ENCODE measurements at regions not wholly inside any gene's neighbourhood (a gene's known extent, or its start where the extent isn't known, plus 50 kb on each side); places are given as distances from the start of the nearest gene placed in this dataset.

GRCh38 chr9:105066275-105066865 lies 138.4 kb upstream of the ABCA1 start:
- Mint-ChIP-seq H3K36me3 (no peaks in the 10 kb centered on the region), H3K4me1 (peaks cover 14% of the 10 kb centered on the region), H3K4me3 (no peak overlapping the region), H3K27ac (no peak overlapping the region), H3K27me3 (no peaks in the 10 kb centered on the region), H3K9me3 (no peaks in the 10 kb centered on the region)

- no peaks in the 10 kb centered on the region for H3K27me3 Mint-ChIP-seq
- no peaks in the 10 kb centered on the region for H3K36me3 Mint-ChIP-seq
- no peaks in the 10 kb centered on the region for H3K9me3 Mint-ChIP-seq
- no peak overlapping the region for H3K4me3 Mint-ChIP-seq
- H3K27ac Mint-ChIP-seq, result peak overlapping the region; percentile 43
- H3K4me1 Mint-ChIP-seq, result peaks cover 14% of the 10 kb centered on the region
These were observed 140.1 kb upstream of the ABCA1 start for GRCh38 chr9:105067895-105068580.

- Mint-ChIP-seq H3K27ac (no peak overlapping the region), H3K4me1 (peaks cover 5% of the 10 kb centered on the region), H3K4me3 (no peak overlapping the region), H3K27me3 (no peaks in the 10 kb centered on the region), H3K36me3 (no peaks in the 10 kb centered on the region), H3K9me3 (no peaks in the 10 kb centered on the region)
These were observed 141.3 kb upstream of the ABCA1 start for GRCh38 chr9:105069285-105069684.

GRCh38 chr9:105069696-105070095 lies 141.7 kb upstream of the ABCA1 start:
- Mint-ChIP-seq H3K36me3 (no peaks in the 10 kb centered on the region), H3K4me3 (no peak overlapping the region), H3K9me3 (no peaks in the 10 kb centered on the region), H3K4me1 (peaks cover 5% of the 10 kb centered on the region), H3K27ac (no peak overlapping the region), H3K27me3 (no peaks in the 10 kb centered on the region)

- Mint-ChIP-seq H3K27me3 (no peaks in the 10 kb centered on the region), H3K36me3 (no peaks in the 10 kb centered on the region)
These were observed 142.2 kb upstream of the ABCA1 start for GRCh38 chr9:105070176-105070575.

GRCh38 chr9:105072476-105072875 lies 144.5 kb upstream of the ABCA1 start:
- Mint-ChIP-seq H3K27ac (peak overlapping the region; percentile 32), H3K36me3 (peaks cover 1% of the 10 kb centered on the region), H3K4me1 (no peaks in the 10 kb centered on the region), H3K27me3 (no peaks in the 10 kb centered on the region), H3K4me3 (no peak overlapping the region), H3K9me3 (no peaks in the 10 kb centered on the region)

More at GRCh38 chr9:105070176-105070575, 142.2 kb upstream of the ABCA1 start:
- H3K27ac Mint-ChIP-seq, result no peak overlapping the region
- H3K9me3 Mint-ChIP-seq, result no peaks in the 10 kb centered on the region
- H3K4me3 Mint-ChIP-seq, result no peak overlapping the region
- peaks cover 5% of the 10 kb centered on the region for H3K4me1 Mint-ChIP-seq

GRCh38 chr9:105073147-105073546 lies 145.2 kb upstream of the ABCA1 start:
- no peak overlapping the region for H3K4me3 Mint-ChIP-seq
- no peak overlapping the region for H3K27ac Mint-ChIP-seq
- H3K36me3 Mint-ChIP-seq, result peaks cover 1% of the 10 kb centered on the region
- no peaks in the 10 kb centered on the region for H3K9me3 Mint-ChIP-seq
- no peaks in the 10 kb centered on the region for H3K27me3 Mint-ChIP-seq
- H3K4me1 Mint-ChIP-seq, result no peaks in the 10 kb centered on the region

- Mint-ChIP-seq H3K4me1 (no peaks in the 10 kb centered on the region), H3K9me3 (no peaks in the 10 kb centered on the region), H3K36me3 (peaks cover 1% of the 10 kb centered on the region), H3K27me3 (no peaks in the 10 kb centered on the region), H3K27ac (no peak overlapping the region), H3K4me3 (no peak overlapping the region)
These were observed 146.5 kb upstream of the ABCA1 start for GRCh38 chr9:105074491-105074890.

- Mint-ChIP-seq H3K36me3 (peaks cover 1% of the 10 kb centered on the region), H3K27me3 (no peaks in the 10 kb centered on the region), H3K9me3 (no peaks in the 10 kb centered on the region), H3K4me3 (no peak overlapping the region), H3K4me1 (no peaks in the 10 kb centered on the region), H3K27ac (no peak overlapping the region)
These were observed 148.8 kb upstream of the ABCA1 start for GRCh38 chr9:105076729-105077128.

- H3K27ac Mint-ChIP-seq, result no peak overlapping the region
These were observed 151.5 kb upstream of the ABCA1 start for GRCh38 chr9:105079457-105079856.

GRCh38 chr9:105082843-105083242 lies 154.9 kb upstream of the ABCA1 start:
- H3K36me3 Mint-ChIP-seq, result no peaks in the 10 kb centered on the region
- no peaks in the 10 kb centered on the region for H3K27me3 Mint-ChIP-seq
- no peak overlapping the region for H3K4me3 Mint-ChIP-seq
- no peaks in the 10 kb centered on the region for H3K4me1 Mint-ChIP-seq
- H3K9me3 Mint-ChIP-seq, result no peaks in the 10 kb centered on the region
- no peak overlapping the region for H3K27ac Mint-ChIP-seq

More at GRCh38 chr9:105079457-105079856, 151.5 kb upstream of the ABCA1 start:
- H3K27me3 Mint-ChIP-seq, result no peaks in the 10 kb centered on the region
- no peaks in the 10 kb centered on the region for H3K9me3 Mint-ChIP-seq
- H3K4me1 Mint-ChIP-seq, result no peaks in the 10 kb centered on the region
- no peak overlapping the region for H3K4me3 Mint-ChIP-seq
- peaks cover 1% of the 10 kb centered on the region for H3K36me3 Mint-ChIP-seq

- no peaks in the 10 kb centered on the region for H3K4me1 Mint-ChIP-seq
- H3K36me3 Mint-ChIP-seq, result no peaks in the 10 kb centered on the region
- H3K27ac Mint-ChIP-seq, result no peak overlapping the region
- no peak overlapping the region for H3K4me3 Mint-ChIP-seq
- H3K9me3 Mint-ChIP-seq, result no peaks in the 10 kb centered on the region
- H3K27me3 Mint-ChIP-seq, result no peaks in the 10 kb centered on the region
These were observed 155.3 kb upstream of the ABCA1 start for GRCh38 chr9:105083256-105083655.

GRCh38 chr9:105087910-105088898 lies 156.2 kb upstream of the SLC44A1 start:
- no peaks in the 10 kb centered on the region for H3K36me3 Mint-ChIP-seq
- no peaks in the 10 kb centered on the region for H3K27me3 Mint-ChIP-seq

GRCh38 chr9:105089874-105090273 lies 154.6 kb upstream of the SLC44A1 start:
- Mint-ChIP-seq H3K9me3 (no peaks in the 10 kb centered on the region), H3K4me3 (no peak overlapping the region), H3K27ac (no peak overlapping the region), H3K4me1 (no peaks in the 10 kb centered on the region), H3K36me3 (no peaks in the 10 kb centered on the region), H3K27me3 (no peaks in the 10 kb centered on the region)

More at GRCh38 chr9:105087910-105088898, 156.2 kb upstream of the SLC44A1 start:
- H3K4me1 Mint-ChIP-seq, result no peaks in the 10 kb centered on the region
- no peak overlapping the region for H3K4me3 Mint-ChIP-seq
- no peak overlapping the region for H3K27ac Mint-ChIP-seq
- no peaks in the 10 kb centered on the region for H3K9me3 Mint-ChIP-seq

- Mint-ChIP-seq H3K4me3 (no peak overlapping the region), H3K9me3 (no peaks in the 10 kb centered on the region), H3K27me3 (no peaks in the 10 kb centered on the region), H3K36me3 (no peaks in the 10 kb centered on the region), H3K4me1 (no peaks in the 10 kb centered on the region), H3K27ac (no peak overlapping the region)
These were observed 153.3 kb upstream of the SLC44A1 start for GRCh38 chr9:105091004-105091640.
